ENCODE measurements at regions not wholly inside any gene's neighbourhood (a gene's known extent, or its start where the extent isn't known, plus 50 kb on each side); places are given as distances from the start of the nearest gene placed in this dataset.

DNA sequence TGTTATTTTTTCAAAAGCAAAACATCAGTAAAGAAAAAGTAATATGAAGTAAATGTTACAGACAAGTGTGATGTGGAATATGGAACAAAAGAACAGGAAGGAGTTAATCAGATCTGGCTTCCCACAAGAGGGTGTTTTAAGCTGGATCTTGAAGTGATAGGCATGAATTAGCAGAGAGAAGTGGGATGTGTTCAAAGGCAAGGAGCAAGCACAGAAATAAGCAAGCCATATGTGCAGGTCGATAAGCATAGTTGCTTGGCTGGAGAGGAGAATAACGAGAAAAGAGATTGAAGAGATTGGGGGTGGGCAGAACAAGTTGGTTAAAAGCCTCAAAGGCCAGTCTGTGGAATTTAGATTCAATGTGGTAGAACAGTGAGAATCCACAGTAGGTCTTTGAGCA is 60.9 kb upstream of the PRPS1 start:
- TF ChIP-seq EZH2phosphoT487 (IDR thresholded peaks at IDR 0.05; ENCODE audit: borderline replicate concordance, low read depth, low read length), result no peak
- TF ChIP-seq, protein P1, sequence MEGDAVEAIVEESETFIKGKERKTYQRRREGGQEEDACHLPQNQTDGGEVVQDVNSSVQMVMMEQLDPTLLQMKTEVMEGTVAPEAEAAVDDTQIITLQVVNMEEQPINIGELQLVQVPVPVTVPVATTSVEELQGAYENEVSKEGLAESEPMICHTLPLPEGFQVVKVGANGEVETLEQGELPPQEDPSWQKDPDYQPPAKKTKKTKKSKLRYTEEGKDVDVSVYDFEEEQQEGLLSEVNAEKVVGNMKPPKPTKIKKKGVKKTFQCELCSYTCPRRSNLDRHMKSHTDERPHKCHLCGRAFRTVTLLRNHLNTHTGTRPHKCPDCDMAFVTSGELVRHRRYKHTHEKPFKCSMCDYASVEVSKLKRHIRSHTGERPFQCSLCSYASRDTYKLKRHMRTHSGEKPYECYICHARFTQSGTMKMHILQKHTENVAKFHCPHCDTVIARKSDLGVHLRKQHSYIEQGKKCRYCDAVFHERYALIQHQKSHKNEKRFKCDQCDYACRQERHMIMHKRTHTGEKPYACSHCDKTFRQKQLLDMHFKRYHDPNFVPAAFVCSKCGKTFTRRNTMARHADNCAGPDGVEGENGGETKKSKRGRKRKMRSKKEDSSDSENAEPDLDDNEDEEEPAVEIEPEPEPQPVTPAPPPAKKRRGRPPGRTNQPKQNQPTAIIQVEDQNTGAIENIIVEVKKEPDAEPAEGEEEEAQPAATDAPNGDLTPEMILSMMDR (conservative IDR thresholded peaks at IDR 0.05; ENCODE audit: low read length), result no peak
